HG03565 (cell line): ENCODE measurements at regions not wholly inside any gene's neighbourhood (a gene's known extent, or its start where the extent isn't known, plus 50 kb on each side); places are given as distances from the start of the nearest gene placed in this dataset.
"Not testable (repeated sequence)": the region's sequence is repeated elsewhere in the genome, so short reads cannot be mapped to it uniquely, and the experiment has no call there.

ENCODE experiments used
- ATAC-seq: cut with Tn5 transposase; IDR thresholded peaks from one replicate; pipeline ENCODE4 v1.9.1; 2021; ENCODE audit warnings: mild to moderate bottlenecking, moderate library complexity; ENCODE audit not compliant: unreplicated experiment

- ATAC-seq: no peak
Observed at GRCh38 chr6:47180633-47181032, 129.1 kb downstream of the TNFRSF21 start.

GRCh38 chr6:47179286-47179685 is 130.4 kb downstream of the TNFRSF21 start:
- no peak for ATAC-seq

GRCh38 chr6:47175656-47176055 is 133.5 kb upstream of the ADGRF1 start:
- ATAC-seq: no peak

- ATAC-seq: no peak
Observed at GRCh38 chr6:47174502-47175023, 132.4 kb upstream of the ADGRF1 start.

- not testable (repeated sequence) for ATAC-seq
Observed at GRCh38 chr6:47174063-47174462, 131.9 kb upstream of the ADGRF1 start.

- not testable (repeated sequence) for ATAC-seq
Observed at GRCh38 chr6:47173145-47173544, 131.0 kb upstream of the ADGRF1 start.

GRCh38 chr6:47170617-47170947 is 128.4 kb upstream of the ADGRF1 start:
- no peak for ATAC-seq

- ATAC-seq: no peak
Observed at GRCh38 chr6:47169785-47170616, 127.9 kb upstream of the ADGRF1 start.

GRCh38 chr6:47168180-47168579 is 126.0 kb upstream of the ADGRF1 start:
- no peak for ATAC-seq

- ATAC-seq: peak; percentile 67
Observed at GRCh38 chr6:47165918-47166317, 123.8 kb upstream of the ADGRF1 start.

- ATAC-seq: no peak
Observed at GRCh38 chr6:47164877-47165276, 122.7 kb upstream of the ADGRF1 start.

GRCh38 chr6:47163536-47163935 is 121.4 kb upstream of the ADGRF1 start:
- ATAC-seq: no peak

- no peak for ATAC-seq
Observed at GRCh38 chr6:47162793-47163192, 120.7 kb upstream of the ADGRF1 start.

- ATAC-seq: no peak
Observed at GRCh38 chr6:47162231-47162630, 120.1 kb upstream of the ADGRF1 start.

- no peak for ATAC-seq
Observed at GRCh38 chr6:47161176-47161687, 119.1 kb upstream of the ADGRF1 start.

- ATAC-seq: no peak
Observed at GRCh38 chr6:47160702-47161101, 118.6 kb upstream of the ADGRF1 start.

- no peak for ATAC-seq
Observed at GRCh38 chr6:47159763-47160162, 117.6 kb upstream of the ADGRF1 start.

GRCh38 chr6:47157653-47158219 is 115.6 kb upstream of the ADGRF1 start:
- no peak for ATAC-seq

- no peak for ATAC-seq
Observed at GRCh38 chr6:47157063-47157462, 114.9 kb upstream of the ADGRF1 start.

- ATAC-seq: no peak
Observed at GRCh38 chr6:47156196-47156595, 114.1 kb upstream of the ADGRF1 start.

GRCh38 chr6:47153404-47153755 is 111.2 kb upstream of the ADGRF1 start:
- no peak for ATAC-seq

GRCh38 chr6:47152666-47153403 is 110.7 kb upstream of the ADGRF1 start:
- no peak for ATAC-seq
